Choroid plexus epithelial cell (primary cell): ENCODE measurements at regions not wholly inside any gene's neighbourhood (a gene's known extent, or its start where the extent isn't known, plus 50 kb on each side); places are given as distances from the start of the nearest gene placed in this dataset.

Experiments used
- DNase-seq: peaks from one replicate; pipeline ENCODE4 v3.0.0-alpha.2; 2010; ENCODE audit warnings: low read depth
- H3K4me3 ChIP-seq: 2 replicates; pipeline ENCODE4 v1.5.1; 2011; ENCODE audit warnings: low read depth, mild to moderate bottlenecking, control low read depth, low read length, moderate library complexity
- CTCF ChIP-seq: conservative IDR thresholded peaks from 2 replicates; pipeline ENCODE4 v1.5.1; 2011; ENCODE audit warnings: low read depth, mild to moderate bottlenecking, control low read depth, inconsistent platforms, low read length, moderate library complexity

GRCh38 chrX:141969706-141970105 is 66.0 kb downstream of the MAGEC1 start:
- DNase-seq: no peak
- no peak for TF ChIP-seq CTCF
- no peak overlapping the region for H3K4me3 ChIP-seq

GRCh38 chrX:141960578-141960977 is 56.9 kb downstream of the MAGEC1 start:
- H3K4me3 ChIP-seq: no peak overlapping the region
- DNase-seq: no peak
- no peak for TF ChIP-seq CTCF
